K562 (cell line): ENCODE measurements at regions not wholly inside any gene's neighbourhood (a gene's known extent, or its start where the extent isn't known, plus 50 kb on each side); places are given as distances from the start of the nearest gene placed in this dataset.

Experiments
- ATAC-seq: fragments of 200-7000 bp; cut with Tn5 transposase; 3 replicates; pipeline ENCODE4 v1.9.1; 2020; ENCODE audit warnings: moderate library complexity
- BruUV-seq: library from RNA; stranded (reverse); fragments of 400-500 nt; replicated peaks from 2 replicates; lab custom pipeline; 2021; lab: Mats Ljungman, UMichigan
- CTCF ChIA-PET: fragments of 300-600 bp; formaldehyde crosslinking; extraction: SDS; loops from one replicate; lab custom pipeline; 2021; ENCODE audit warnings: low intra/inter-chr PET ratio; lab: Yijun Ruan, JAX
- POLR2A ChIA-PET: fragments of 300-600, 350-650 bp; sonication (Branson Sonifier 250); formaldehyde crosslinking; extraction: SDS; loops from one replicate; lab custom pipeline; 2021; ENCODE audit warnings: antibody characterized with exemption, inconsistent platforms; lab: Yijun Ruan, JAX
- DNase-seq, 4 experiments: peaks; one replicate each; pipeline versions ENCODE4 v3.0.0 to v3.0.0-alpha.2; 2011 to 2018; ENCODE audit warnings: low spot score in 3 of 4, mixed read lengths in 3 of 4; ENCODE audit errors: extremely low read depth in 1 of 4
- FAIRE-seq: peaks from 2 replicates; lab custom pipeline; 2011; peaks lifted over from hg19 to GRCh38; lab: Jason Lieb, UNC
- H2AFZ ChIP-seq: 2 replicates; pipeline ENCODE4 v1.6.0; 2011; ENCODE audit warnings: low read depth, low read length, control low read depth, inconsistent platforms
- H3K27ac ChIP-seq: fragments of 200-600 bp; 3 replicates; pipeline ENCODE4 v1.8.0; 2011; ENCODE audit warnings: low read depth, mild to moderate bottlenecking, control low read depth, inconsistent platforms, low read length, moderate library complexity, mixed read lengths; ENCODE audit errors: extremely low read depth
- H3K27me3 ChIP-seq, 2 experiments: fragments of 300-600 bp in 1 of 2; 2 replicates in 1 of 2; 3 replicates in 1 of 2; pipeline versions ENCODE4 v1.6.0 to v1.8.0; 2011; ENCODE audit warnings: inconsistent platforms in 2 of 2, low read length in 2 of 2, mild to moderate bottlenecking in 1 of 2, mixed read lengths in 1 of 2, moderate library complexity in 1 of 2; ENCODE audit not compliant: control insufficient read depth in 2 of 2, insufficient read depth in 2 of 2
- H3K36me3 ChIP-seq: fragments of 300-600 bp; 3 replicates; pipeline ENCODE4 v1.8.0; 2011; ENCODE audit warnings: mild to moderate bottlenecking, low read length, inconsistent platforms; ENCODE audit not compliant: control insufficient read depth, insufficient read depth
- H3K4me1 ChIP-seq, 2 experiments: fragments of 200-600 bp in 1 of 2; replicated peaks in 1 of 2; 2 replicates in 1 of 2; 3 replicates in 1 of 2; pipeline versions ENCODE4 v1.5.1 to v1.8.0; 2011; ENCODE audit warnings: inconsistent platforms in 2 of 2, low read length in 2 of 2, mild to moderate bottlenecking in 1 of 2, mixed read lengths in 1 of 2, moderate library complexity in 1 of 2; ENCODE audit not compliant: control insufficient read depth in 2 of 2, insufficient read depth in 2 of 2
- H3K4me2 ChIP-seq: 2 replicates; pipeline ENCODE4 v1.6.1; 2011; ENCODE audit warnings: low read length, control low read depth, inconsistent platforms, mixed read lengths; ENCODE audit not compliant: insufficient read depth
- H3K4me3 ChIP-seq: fragments of 200-600 bp; sonication (generic), shearing (Covaris generic); 2 replicates; pipeline ENCODE4 v1.5.1; 2016; ENCODE audit warnings: control low read depth, inconsistent platforms
- H3K79me2 ChIP-seq: fragments of 200-600 bp; 3 replicates; pipeline ENCODE4 v1.8.0; 2011; ENCODE audit warnings: low read length, inconsistent platforms; ENCODE audit not compliant: control insufficient read depth, insufficient read depth
- H3K9ac ChIP-seq, 2 experiments: 2 replicates each; pipeline versions ENCODE4 v1.6.0 to v1.6.1; 2011; ENCODE audit warnings: low read depth in 2 of 2, low read length in 2 of 2, control low read depth in 1 of 2, inconsistent platforms in 1 of 2, mild to moderate bottlenecking in 1 of 2, mixed read lengths in 1 of 2; ENCODE audit not compliant: insufficient read depth in 1 of 2
- H3K9me1 ChIP-seq: one replicate; pipeline ENCODE4 v1.6.0; 2011; ENCODE audit warnings: inconsistent platforms, mild to moderate bottlenecking, low read length, moderate library complexity; ENCODE audit not compliant: control insufficient read depth, insufficient read depth
- H3K9me3 ChIP-seq: replicated peaks from 2 replicates; pipeline ENCODE4 v1.5.1; 2011; ENCODE audit warnings: low read depth, low read length, inconsistent platforms; ENCODE audit not compliant: control insufficient read depth, insufficient read depth
- H4K20me1 ChIP-seq: replicated peaks from 2 replicates; pipeline ENCODE4 v1.6.1; 2011; ENCODE audit warnings: low read length, inconsistent platforms, mixed read lengths; ENCODE audit not compliant: control insufficient read depth, insufficient read depth
- ATF7 ChIP-seq: fragments of 450-650 bp; IDR thresholded peaks from 2 replicates; pipeline ENCODE4 v1.7.1; 2014; ENCODE audit warnings: mild to moderate bottlenecking, moderate library complexity
- CBFB ChIP-seq: sonication (generic); formaldehyde crosslinking; IDR thresholded peaks from 2 replicates; pipeline ENCODE4 v1.4.0; 2020; ENCODE audit warnings: mild to moderate bottlenecking, missing genetic modification reagents
- ILF3 ChIP-seq: fragments of 450-650 bp; IDR thresholded peaks from 2 replicates; pipeline ENCODE4 v1.6.1; 2018; ENCODE audit warnings: antibody characterized with exemption, mild to moderate bottlenecking, moderate library complexity, borderline replicate concordance
- NR2F6 ChIP-seq: fragments of 450-650 bp; formaldehyde crosslinking; IDR thresholded peaks from 2 replicates; pipeline ENCODE4 v1.4.0; 2020; ENCODE audit warnings: mild to moderate bottlenecking
- NR3C1 ChIP-seq: sonication (generic); formaldehyde crosslinking; IDR thresholded peaks from 2 replicates; pipeline ENCODE4 v1.8.1; 2022; ENCODE audit warnings: missing genetic modification reagents
- SAP30 ChIP-seq: fragments of 200-600 bp; sonication (generic); IDR thresholded peaks from 2 replicates; pipeline ENCODE4 v1.6.1; 2012; ENCODE audit warnings: borderline replicate concordance, low read depth, mild to moderate bottlenecking, moderate library complexity, low read length, control low read depth, inconsistent platforms; ENCODE audit not compliant: insufficient read depth, poor library complexity, severe bottlenecking
- SMARCA4 ChIP-seq: fragments of 450-650 bp; IDR thresholded peaks from 2 replicates; pipeline ENCODE4 v1.6.1; 2016
- U2AF1 ChIP-seq: fragments of 200-400 bp; formaldehyde crosslinking; optimal IDR thresholded peaks from 2 replicates; pipeline ENCODE3; 2017; ENCODE audit warnings: mild to moderate bottlenecking, low read depth, low read length, moderate library complexity
- ZC3H4 ChIP-seq: sonication (generic); formaldehyde crosslinking; IDR thresholded peaks from 2 replicates; pipeline ENCODE4 v1.9.0; 2021; ENCODE audit warnings: missing genetic modification reagents, borderline replicate concordance
- ZFP36 ChIP-seq: fragments of 150-350 bp; IDR thresholded peaks from 2 replicates; pipeline ENCODE4 v1.6.1; 2018; ENCODE audit warnings: low read length, low read depth; ENCODE audit not compliant: partially characterized antibody
- ZNF184 ChIP-seq: sonication (generic); formaldehyde crosslinking; IDR thresholded peaks from 2 replicates; pipeline ENCODE4 v1.5.0; 2020; ENCODE audit warnings: missing genetic modification reagents
- ZNF282 ChIP-seq: sonication (generic); formaldehyde crosslinking; IDR thresholded peaks from 2 replicates; pipeline ENCODE4 v1.8.1; 2023; ENCODE audit warnings: missing genetic modification reagents
- ZNF507 ChIP-seq: conservative IDR thresholded peaks from 2 replicates; pipeline ENCODE4 v1.6.1; 2017; ENCODE audit warnings: missing genetic modification characterization, missing compliant biosample characterization
- ZNF696 ChIP-seq: fragments of 250-450 bp; sonication (Bioruptor Pico); conservative IDR thresholded peaks from 2 replicates; pipeline ENCODE4 v1.4.0; 2020; ENCODE audit warnings: mild to moderate bottlenecking, moderate library complexity
- WGBS: fragments of 100-300 bp; shearing (Covaris generic); methylation state at CpG from one replicate; pipeline ENCODE4 v1.1.6; 2016; ENCODE audit warnings: low coverage, mixed read lengths; ENCODE audit not compliant: insufficient coverage; ENCODE audit errors: missing lambda C conversion rate; 5-methylcytosine and 5-hydroxymethylcytosine counted together
- in situ Hi-C: fragments of 300-500 bp; cut with MboI; formaldehyde crosslinking; loops from 4 replicates; pipeline ENCODE4 v1.15.0; 2018; ENCODE audit warnings: inconsistent platforms, mixed read lengths
- intact Hi-C: fragments of 100-400 bp; cut with micrococcal nuclease; formaldehyde crosslinking; loops from 2 replicates; pipeline ENCODE4 v1.14.2; 2022
- TF ChIP-seq, protein P1 (sequence below): fragments of 200-800 bp; sonication (Bioruptor generic); IDR thresholded peaks from 2 replicates; pipeline ENCODE4 v1.6.1; 2017; ENCODE audit warnings: missing genetic modification characterization, missing compliant biosample characterization
- TF ChIP-seq, protein P2 (sequence below): fragments of 250-450 bp; sonication (Bioruptor Pico); IDR thresholded peaks from 2 replicates; pipeline ENCODE4 v1.8.0; 2022; ENCODE audit warnings: moderate library complexity, mild to moderate bottlenecking, inconsistent platforms
- TF ChIP-seq, protein P3 (sequence below): fragments of 250-450 bp; sonication (Bioruptor Pico); IDR thresholded peaks from 2 replicates; pipeline ENCODE4 v1.8.0; 2021; ENCODE audit warnings: borderline replicate concordance, mild to moderate bottlenecking, moderate library complexity; ENCODE audit not compliant: poor library complexity, severe bottlenecking

DNA sequence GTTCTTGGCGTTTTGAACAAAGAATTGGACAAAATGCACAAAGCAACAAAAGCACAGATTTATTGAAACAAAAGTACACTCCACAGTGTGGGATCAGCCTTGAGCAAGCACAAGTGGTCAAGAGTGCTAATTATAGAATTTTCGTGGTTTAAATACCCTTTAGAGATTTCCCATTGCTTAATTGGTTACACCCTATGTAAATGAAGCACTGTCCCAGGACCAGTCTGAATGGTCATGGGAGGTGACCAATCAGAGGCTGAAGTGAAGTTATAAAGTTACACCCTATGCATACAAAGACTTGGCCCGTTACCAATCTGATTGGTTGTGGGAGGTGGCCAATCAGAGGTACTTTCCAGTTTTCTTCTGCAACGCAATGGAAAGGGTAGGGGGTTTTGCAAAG lies 223.6 kb downstream of the CENPF start:
- CTCF ChIA-PET: no interaction called here
- POLR2A ChIA-PET: no interaction called here

DNA sequence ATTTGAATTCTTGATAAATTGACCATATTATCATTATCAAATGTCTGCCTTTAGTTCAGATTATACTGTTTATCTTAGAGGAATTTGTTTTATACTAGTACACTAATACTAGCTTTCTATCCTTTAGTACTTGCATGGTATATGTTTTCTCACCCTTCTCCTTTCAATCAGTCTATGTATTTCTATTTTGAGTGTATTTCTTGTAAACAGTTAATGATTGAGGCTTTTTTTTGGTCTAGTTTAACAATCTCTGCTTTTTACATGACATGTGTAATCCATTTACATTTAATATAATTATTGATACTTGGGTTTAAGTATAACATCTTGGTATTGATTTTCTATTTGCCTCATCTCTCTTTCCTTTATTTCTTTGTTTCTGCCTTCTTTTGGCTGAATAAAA lies 224.9 kb downstream of the CENPF start:
- H3K9ac ChIP-seq: no peak overlapping the region
- no peak for FAIRE-seq
- DNase-seq: no peak
- H3K4me1 ChIP-seq: no peaks in the 10 kb centered on the region
- no peak overlapping the region for H2AFZ ChIP-seq
- ChIA-PET CTCF (no interaction called here), POLR2A (no interaction called here)
- no peak overlapping the region for H3K4me3 ChIP-seq
- intact Hi-C loops (no loop called here), in situ Hi-C loops (no loop called here)
- H3K27me3 ChIP-seq: no peaks in the 10 kb centered on the region
- ATAC-seq: no peak
- no peaks in the 10 kb centered on the region for H3K79me2 ChIP-seq
- no TSS peak for BruUV-seq
- no peaks in the 10 kb centered on the region for H3K9me1 ChIP-seq
- H3K36me3 ChIP-seq: no peaks in the 10 kb centered on the region
- H3K27ac ChIP-seq: no peak overlapping the region
- H3K4me2 ChIP-seq: no peak overlapping the region
- H4K20me1 ChIP-seq: no peaks in the 10 kb centered on the region
- H3K9me3 ChIP-seq: no peaks in the 10 kb centered on the region
- TF ChIP-seq ZC3H4 (CRISPR knock-in tag) (no peak), ZNF184 (CRISPR knock-in tag) (no peak), ZNF696 (CRISPR knock-in tag) (no peak), ZNF507 (peak; percentile 59), SAP30 (no peak), ILF3 (no peak)
- TF ChIP-seq, protein P1, sequence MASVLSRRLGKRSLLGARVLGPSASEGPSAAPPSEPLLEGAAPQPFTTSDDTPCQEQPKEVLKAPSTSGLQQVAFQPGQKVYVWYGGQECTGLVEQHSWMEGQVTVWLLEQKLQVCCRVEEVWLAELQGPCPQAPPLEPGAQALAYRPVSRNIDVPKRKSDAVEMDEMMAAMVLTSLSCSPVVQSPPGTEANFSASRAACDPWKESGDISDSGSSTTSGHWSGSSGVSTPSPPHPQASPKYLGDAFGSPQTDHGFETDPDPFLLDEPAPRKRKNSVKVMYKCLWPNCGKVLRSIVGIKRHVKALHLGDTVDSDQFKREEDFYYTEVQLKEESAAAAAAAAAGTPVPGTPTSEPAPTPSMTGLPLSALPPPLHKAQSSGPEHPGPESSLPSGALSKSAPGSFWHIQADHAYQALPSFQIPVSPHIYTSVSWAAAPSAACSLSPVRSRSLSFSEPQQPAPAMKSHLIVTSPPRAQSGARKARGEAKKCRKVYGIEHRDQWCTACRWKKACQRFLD (CRISPR knock-in tag): no peak

More for the DNA sequence above, 223.6 kb downstream of the CENPF start:
- 16% methylated on average over 4 of the region's 4 CpGs for WGBS
- H3K4me3 ChIP-seq: no peak overlapping the region
- H3K36me3 ChIP-seq: no peaks in the 10 kb centered on the region
- BruUV-seq: no TSS peak
- H3K27me3 ChIP-seq: no peaks in the 10 kb centered on the region
- TF ChIP-seq ATF7 (no peak), ZFP36 (no peak), CBFB (CRISPR knock-in tag) (no peak), NR3C1 (CRISPR knock-in tag) (no peak), SMARCA4 (no peak), NR2F6 (no peak), U2AF1 (no peak), ZNF282 (CRISPR knock-in tag) (no peak)
- TF ChIP-seq, protein P2, sequence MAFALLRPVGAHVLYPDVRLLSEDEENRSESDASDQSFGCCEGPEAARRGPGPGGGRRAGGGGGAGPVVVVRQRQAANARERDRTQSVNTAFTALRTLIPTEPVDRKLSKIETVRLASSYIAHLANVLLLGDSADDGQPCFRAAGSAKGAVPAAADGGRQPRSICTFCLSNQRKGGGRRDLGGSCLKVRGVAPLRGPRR (CRISPR knock-in tag): no peak
- TF ChIP-seq, protein P3, sequence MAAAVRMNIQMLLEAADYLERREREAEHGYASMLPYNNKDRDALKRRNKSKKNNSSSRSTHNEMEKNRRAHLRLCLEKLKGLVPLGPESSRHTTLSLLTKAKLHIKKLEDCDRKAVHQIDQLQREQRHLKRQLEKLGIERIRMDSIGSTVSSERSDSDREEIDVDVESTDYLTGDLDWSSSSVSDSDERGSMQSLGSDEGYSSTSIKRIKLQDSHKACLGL: no peak
- no peaks in the 10 kb centered on the region for H3K4me1 ChIP-seq
- H3K27ac ChIP-seq: no peak overlapping the region
- H3K79me2 ChIP-seq: no peaks in the 10 kb centered on the region
- intact Hi-C loops (no loop called here), in situ Hi-C loops (no loop called here)
- ATAC-seq (no peak), FAIRE-seq (no peak), DNase-seq (no peak)
- no peaks in the 10 kb centered on the region for H3K9me1 ChIP-seq
- H2AFZ ChIP-seq: no peak overlapping the region
- H3K4me2 ChIP-seq: no peak overlapping the region
- no peaks in the 10 kb centered on the region for H4K20me1 ChIP-seq
- H3K9ac ChIP-seq: no peak overlapping the region
- H3K9me3 ChIP-seq: no peaks in the 10 kb centered on the region; the same call in 1 of the 2 replicates
